Stimulated activated naive CD8-positive, alpha-beta T cell treated with anti-CD3 and anti-CD28 coated beads, Interleukin-15, Interleukin-2, amounts not matched to agents 100 U/mL and 50 U/mL, for 24 hours (primary cell): ENCODE measurements at regions not wholly inside any gene's neighbourhood (a gene's known extent, or its start where the extent isn't known, plus 50 kb on each side); places are given as distances from the start of the nearest gene placed in this dataset.
"Not testable (repeated sequence)": the region's sequence is repeated elsewhere in the genome, so short reads cannot be mapped to it uniquely, and the experiment has no call there.

Experiments
- ATAC-seq: fragments of 150-1000 bp; cut with Tn5 transposase; one replicate; pipeline ENCODE4 v1.10.0; 2021
- DNase-seq: peaks from one replicate; pipeline ENCODE4 v3.0.0; 2021

- ATAC-seq (no peak), DNase-seq (no peak)
Measured at GRCh38 chr9:100813871-100814270, 214.7 kb upstream of the PLPPR1 start.

- DNase-seq (no peak), ATAC-seq (no peak)
Measured at GRCh38 chr9:100819980-100820379, 208.5 kb upstream of the PLPPR1 start.

- DNase-seq = not testable (repeated sequence)
Measured at GRCh38 chr9:100833035-100833434, 195.5 kb upstream of the PLPPR1 start.

GRCh38 chr9:100838857-100839256 is 189.7 kb upstream of the PLPPR1 start:
- DNase-seq (no peak), ATAC-seq (no peak)

More at GRCh38 chr9:100833035-100833434, 195.5 kb upstream of the PLPPR1 start:
- ATAC-seq = not testable (repeated sequence)

- DNase-seq (no peak), ATAC-seq (no peak)
Measured at GRCh38 chr9:100848726-100849125, 179.8 kb upstream of the PLPPR1 start.

- DNase-seq = no peak
- no peak for ATAC-seq
Measured at GRCh38 chr9:100852088-100852487, 176.4 kb upstream of the PLPPR1 start.

- no peak for DNase-seq
- ATAC-seq = no peak
Measured at GRCh38 chr9:100856238-100856637, 172.3 kb upstream of the PLPPR1 start.

- ATAC-seq = no peak
- no peak for DNase-seq
Measured at GRCh38 chr9:100865111-100865510, 163.4 kb upstream of the PLPPR1 start.

- no peak for ATAC-seq
Measured at GRCh38 chr9:100865648-100866047, 162.9 kb upstream of the PLPPR1 start.

GRCh38 chr9:100869326-100869725 is 159.2 kb upstream of the PLPPR1 start:
- no peak for ATAC-seq
- no peak for DNase-seq

More at GRCh38 chr9:100865648-100866047, 162.9 kb upstream of the PLPPR1 start:
- DNase-seq = no peak

GRCh38 chr9:100879884-100880283 is 148.6 kb upstream of the PLPPR1 start:
- DNase-seq = no peak
- no peak for ATAC-seq

- ATAC-seq (no peak), DNase-seq (no peak)
Measured at GRCh38 chr9:100880284-100880683, 148.2 kb upstream of the PLPPR1 start.

GRCh38 chr9:100884518-100884917 is 144.0 kb upstream of the PLPPR1 start:
- ATAC-seq (no peak), DNase-seq (no peak)

- ATAC-seq = no peak
- no peak for DNase-seq
Measured at GRCh38 chr9:100890321-100890720, 138.2 kb upstream of the PLPPR1 start.

- DNase-seq (no peak), ATAC-seq (no peak)
Measured at GRCh38 chr9:100911273-100911672, 117.3 kb upstream of the PLPPR1 start.

- ATAC-seq = no peak
- no peak for DNase-seq
Measured at GRCh38 chr9:100913257-100913656, 115.3 kb upstream of the PLPPR1 start.

- ATAC-seq (no peak), DNase-seq (no peak)
Measured at GRCh38 chr9:100914266-100914665, 114.3 kb upstream of the PLPPR1 start.

GRCh38 chr9:100919506-100919905 is 109.0 kb upstream of the PLPPR1 start:
- ATAC-seq = no peak
- DNase-seq = no peak

GRCh38 chr9:100926366-100926765 is 102.2 kb upstream of the PLPPR1 start:
- ATAC-seq (no peak), DNase-seq (no peak)

GRCh38 chr9:100927763-100928162 is 100.8 kb upstream of the PLPPR1 start:
- ATAC-seq (no peak), DNase-seq (no peak)

- DNase-seq (no peak), ATAC-seq (no peak)
Measured at GRCh38 chr9:100933656-100934055, 94.9 kb upstream of the PLPPR1 start.

- DNase-seq = no peak
- ATAC-seq = no peak
Measured at GRCh38 chr9:100937382-100937781, 91.1 kb upstream of the PLPPR1 start.

GRCh38 chr9:100938507-100938906 is 90.0 kb upstream of the PLPPR1 start:
- no peak for ATAC-seq
- DNase-seq = no peak

GRCh38 chr9:100939636-100940035 is 88.9 kb upstream of the PLPPR1 start:
- DNase-seq (no peak), ATAC-seq (no peak)

GRCh38 chr9:100959226-100959625 is 69.3 kb upstream of the PLPPR1 start:
- DNase-seq = no peak

More at GRCh38 chr9:100959226-100959625, 69.3 kb upstream of the PLPPR1 start:
- ATAC-seq = no peak
